SK-N-SH (cell line): ENCODE measurements at regions not wholly inside any gene's neighbourhood (a gene's known extent, or its start where the extent isn't known, plus 50 kb on each side); places are given as distances from the start of the nearest gene placed in this dataset.

Source experiments
- CTCF ChIA-PET: fragments of 300-600, 350-600 bp; formaldehyde crosslinking; extraction: SDS; loops from one replicate; lab custom pipeline; 2021; lab: Yijun Ruan, JAX
- POLR2A ChIA-PET: fragments of 350-600 bp; sonication (Branson Sonifier 250); formaldehyde crosslinking; extraction: SDS; loops from one replicate; lab custom pipeline; 2020; ENCODE audit warnings: antibody characterized with exemption, inconsistent platforms; lab: Yijun Ruan, JAX
- DNase-seq: peaks from one replicate; pipeline ENCODE4 v3.0.0; 2012
- H2AFZ ChIP-seq: fragments of 200-600 bp; sonication (generic); 2 replicates; pipeline ENCODE4 v1.8.1; 2016; ENCODE audit warnings: antibody characterized with exemption, mild to moderate bottlenecking, low read depth
- H3F3A ChIP-seq: fragments of 200-600 bp; sonication (generic); replicated peaks from 2 replicates; pipeline ENCODE3; 2016; ENCODE audit warnings: antibody characterized with exemption, mild to moderate bottlenecking; ENCODE audit not compliant: insufficient read depth
- H3K27ac ChIP-seq, 2 experiments: fragments of 200-500 bp in 1 of 2; fragments of 200-600 bp in 1 of 2; sonication (Bioruptor generic) in 1 of 2; sonication (generic), shearing (Covaris generic) in 1 of 2; 2 replicates each; pipeline versions ENCODE4 v1.5.1 to v1.6.1; 2014 to 2016; ENCODE audit warnings: low read depth in 2 of 2, inconsistent platforms in 1 of 2, low read length in 1 of 2, mild to moderate bottlenecking in 1 of 2, mixed read lengths in 1 of 2
- H3K27me3 ChIP-seq: fragments of 200-600 bp; sonication (generic), shearing (Covaris generic); 2 replicates; pipeline ENCODE4 v1.6.1; 2016; ENCODE audit warnings: mixed run types; ENCODE audit not compliant: insufficient read depth
- H3K36me3 ChIP-seq, 2 experiments: fragments of 200-500 bp in 1 of 2; fragments of 200-600 bp in 1 of 2; sonication (Bioruptor generic) in 1 of 2; sonication (generic) in 1 of 2; replicated peaks in 1 of 2; 2 replicates each; pipeline versions ENCODE3 to v1.5.1; 2014 to 2016; ENCODE audit warnings: low read length in 1 of 2, mild to moderate bottlenecking in 1 of 2; ENCODE audit not compliant: insufficient read depth in 2 of 2, control insufficient read depth in 1 of 2
- H3K4me1 ChIP-seq, 2 experiments: fragments of 200-500 bp in 1 of 2; fragments of 200-600 bp in 1 of 2; sonication (Bioruptor generic) in 1 of 2; sonication (generic), shearing (Covaris generic) in 1 of 2; 2 replicates each; pipeline versions ENCODE4 v1.5.1 to v1.6.1; 2014 to 2016; ENCODE audit warnings: low read depth in 1 of 2, low read length in 1 of 2, mixed run types in 1 of 2; ENCODE audit not compliant: insufficient read depth in 2 of 2, control insufficient read depth in 1 of 2
- H3K4me2 ChIP-seq: fragments of 200-600 bp; sonication (generic), shearing (Covaris generic); 2 replicates; pipeline ENCODE4 v1.6.1; 2017; ENCODE audit warnings: mixed run types
- H3K4me3 ChIP-seq, 2 experiments: fragments of 200-500 bp in 1 of 2; fragments of 200-600 bp in 1 of 2; sonication (Bioruptor generic) in 1 of 2; sonication (generic), shearing (Covaris generic) in 1 of 2; 2 replicates each; pipeline versions ENCODE4 v1.5.1 to v1.8.1; 2014 to 2016; ENCODE audit warnings: low read depth in 2 of 2, inconsistent platforms in 1 of 2, low read length in 1 of 2, mild to moderate bottlenecking in 1 of 2, mixed read lengths in 1 of 2, moderate library complexity in 1 of 2
- H3K79me2 ChIP-seq: fragments of 200-600 bp; sonication (generic); 2 replicates; pipeline ENCODE4 v1.8.1; 2017; ENCODE audit warnings: mild to moderate bottlenecking; ENCODE audit not compliant: insufficient read depth
- H3K9ac ChIP-seq: fragments of 200-600 bp; sonication (generic); 2 replicates; pipeline ENCODE4 v1.6.1; 2017; ENCODE audit warnings: mixed run types
- H3K9me2 ChIP-seq: fragments of 200-600 bp; sonication (generic); 2 replicates; pipeline ENCODE4 v1.6.1; 2017; ENCODE audit warnings: mixed run types
- H3K9me3 ChIP-seq: fragments of 200-600 bp; sonication (generic); 2 replicates; pipeline ENCODE4 v1.6.1; 2017; ENCODE audit warnings: mixed run types, mild to moderate bottlenecking, moderate library complexity
- H4K20me1 ChIP-seq: fragments of 200-600 bp; sonication (generic); 2 replicates; pipeline ENCODE4 v1.6.1; 2017; ENCODE audit warnings: mild to moderate bottlenecking, mixed run types; ENCODE audit not compliant: insufficient read depth
- FOSL2 ChIP-seq: IDR thresholded peaks from 2 replicates; pipeline ENCODE4 v1.4.0; 2012; ENCODE audit warnings: low read depth, mild to moderate bottlenecking, moderate library complexity, borderline replicate concordance
- MXI1 ChIP-seq: IDR thresholded peaks from 2 replicates; pipeline ENCODE4 v1.6.1; 2012; ENCODE audit warnings: mild to moderate bottlenecking, low read depth, low read length, improper control_type of control experiment
- NFIC ChIP-seq: IDR thresholded peaks from 2 replicates; pipeline ENCODE4 v1.4.0; 2012; ENCODE audit warnings: borderline replicate concordance
- NRF1 ChIP-seq: IDR thresholded peaks from 2 replicates; pipeline ENCODE4 v1.6.1; 2012; ENCODE audit warnings: low read depth, mild to moderate bottlenecking, low read length
- RCOR1 ChIP-seq: fragments of 150-350 bp; IDR thresholded peaks from 2 replicates; pipeline ENCODE4 v1.6.1; 2017; ENCODE audit warnings: antibody characterized with exemption, low read length
- RFX5 ChIP-seq: IDR thresholded peaks from 2 replicates; pipeline ENCODE4 v1.6.1; 2012; ENCODE audit warnings: mild to moderate bottlenecking, improper control_type of control experiment, low read length
- RXRA ChIP-seq: IDR thresholded peaks from 2 replicates; pipeline ENCODE4 v1.4.0; 2012; ENCODE audit warnings: low read depth, mild to moderate bottlenecking, borderline replicate concordance
- SIN3A ChIP-seq: IDR thresholded peaks from 2 replicates; pipeline ENCODE4 v1.6.1; 2012; ENCODE audit warnings: low read depth, mild to moderate bottlenecking, low read length, moderate library complexity, borderline replicate concordance
- TEAD4 ChIP-seq: IDR thresholded peaks from 2 replicates; pipeline ENCODE4 v1.4.0; 2012; ENCODE audit warnings: mild to moderate bottlenecking, borderline replicate concordance; ENCODE audit not compliant: insufficient read depth
- WGBS: methylation state at CpG from one replicate; pipeline ENCODE4 v1.1.6; 2017; ENCODE audit warnings: low lambda C conversion rate; 5-methylcytosine and 5-hydroxymethylcytosine counted together
- TF ChIP-seq, protein P1 (sequence below): fragments of 200-600 bp; sonication (generic); IDR thresholded peaks from 2 replicates; pipeline ENCODE4 v1.6.1; 2017; ENCODE audit warnings: antibody characterized with exemption, mild to moderate bottlenecking, moderate library complexity
- TF ChIP-seq, protein P2 (sequence below): fragments of 150-350 bp; IDR thresholded peaks from 2 replicates; pipeline ENCODE4 v1.6.1; 2017; ENCODE audit warnings: antibody characterized with exemption, low read length, low read depth, borderline replicate concordance
- TF ChIP-seq, protein P3 (sequence below): IDR thresholded peaks from 2 replicates; pipeline ENCODE4 v1.4.0; 2012; ENCODE audit warnings: low read depth, borderline replicate concordance

DNA sequence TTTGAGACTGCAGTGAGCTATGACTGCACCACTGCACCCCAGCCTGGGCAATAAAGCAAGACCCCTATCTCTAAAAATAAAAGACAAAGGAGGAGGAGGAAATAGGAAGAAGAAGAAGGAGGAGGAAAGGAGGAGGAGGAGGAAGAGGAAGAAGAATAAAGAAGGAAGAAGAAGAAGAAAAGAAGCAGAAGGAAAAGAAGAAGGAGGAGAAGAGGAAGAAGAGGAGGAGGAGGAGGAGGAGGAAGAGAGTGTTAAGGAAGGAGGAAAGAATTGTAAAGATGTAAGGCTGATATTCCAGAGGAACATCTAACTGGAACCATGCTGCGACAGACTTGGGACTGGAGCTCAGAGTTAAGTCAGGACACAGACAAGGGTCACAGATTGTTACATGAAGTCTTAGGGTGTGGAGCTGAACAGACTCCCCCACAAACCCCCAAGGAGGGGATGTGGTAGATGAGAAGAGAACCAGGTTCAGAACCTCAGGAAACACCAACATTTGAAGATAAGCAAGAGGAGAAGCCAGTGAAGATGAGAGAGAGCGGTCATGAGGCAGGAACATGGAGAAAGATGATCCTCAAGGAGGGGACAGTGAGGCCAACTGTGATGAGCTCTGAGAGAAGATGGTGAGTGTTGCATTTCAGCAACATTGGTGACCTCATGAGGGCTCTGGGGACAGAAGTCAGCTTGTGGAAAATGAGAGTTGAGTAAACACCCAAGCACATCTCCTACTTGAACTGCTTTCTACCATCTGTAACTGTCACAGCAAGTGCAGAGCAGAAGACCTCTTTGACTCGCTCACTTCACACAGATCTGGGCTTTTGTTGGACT is 118.2 kb downstream of the CD164 start:
- DNase-seq = no peak
- H3K9me2 ChIP-seq = 0 out of 2 replicates have a peak, but pooled peaks cover under 1% of the 10 kb centered on the region
- no peaks in the 10 kb centered on the region for H3F3A ChIP-seq
- H3K27me3 ChIP-seq = no peaks in the 10 kb centered on the region
- H3K4me3 ChIP-seq = no peak overlapping the region
- CTCF ChIA-PET = interaction anchor here (0.8 kb wide), 1 partner anchor 28 kb away, joined by 3 read pairs; no protein-coding TSS in a partner anchor
- H3K4me1 ChIP-seq = peaks cover 0 to 4% of the 10 kb centered on the region in 2 experiments; a peak in 1 of 4 replicates
- no peak overlapping the region for H3K4me2 ChIP-seq
- no peaks in the 10 kb centered on the region for H3K79me2 ChIP-seq
- no peak overlapping the region for H3K27ac ChIP-seq
- 85% methylated on average over 3 of the region's 3 CpGs for WGBS
- H3K9ac ChIP-seq = no peak overlapping the region
- TF ChIP-seq, protein P1, sequence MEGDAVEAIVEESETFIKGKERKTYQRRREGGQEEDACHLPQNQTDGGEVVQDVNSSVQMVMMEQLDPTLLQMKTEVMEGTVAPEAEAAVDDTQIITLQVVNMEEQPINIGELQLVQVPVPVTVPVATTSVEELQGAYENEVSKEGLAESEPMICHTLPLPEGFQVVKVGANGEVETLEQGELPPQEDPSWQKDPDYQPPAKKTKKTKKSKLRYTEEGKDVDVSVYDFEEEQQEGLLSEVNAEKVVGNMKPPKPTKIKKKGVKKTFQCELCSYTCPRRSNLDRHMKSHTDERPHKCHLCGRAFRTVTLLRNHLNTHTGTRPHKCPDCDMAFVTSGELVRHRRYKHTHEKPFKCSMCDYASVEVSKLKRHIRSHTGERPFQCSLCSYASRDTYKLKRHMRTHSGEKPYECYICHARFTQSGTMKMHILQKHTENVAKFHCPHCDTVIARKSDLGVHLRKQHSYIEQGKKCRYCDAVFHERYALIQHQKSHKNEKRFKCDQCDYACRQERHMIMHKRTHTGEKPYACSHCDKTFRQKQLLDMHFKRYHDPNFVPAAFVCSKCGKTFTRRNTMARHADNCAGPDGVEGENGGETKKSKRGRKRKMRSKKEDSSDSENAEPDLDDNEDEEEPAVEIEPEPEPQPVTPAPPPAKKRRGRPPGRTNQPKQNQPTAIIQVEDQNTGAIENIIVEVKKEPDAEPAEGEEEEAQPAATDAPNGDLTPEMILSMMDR = no peak
- TF ChIP-seq NRF1 (no peak), FOSL2 (no peak), NFIC (no peak)
- no peaks in the 10 kb centered on the region for H3K9me3 ChIP-seq
- no peaks in the 10 kb centered on the region for H3K36me3 ChIP-seq
- POLR2A ChIA-PET = no interaction called here
- H2AFZ ChIP-seq = no peak overlapping the region
- H4K20me1 ChIP-seq = no peaks in the 10 kb centered on the region

DNA sequence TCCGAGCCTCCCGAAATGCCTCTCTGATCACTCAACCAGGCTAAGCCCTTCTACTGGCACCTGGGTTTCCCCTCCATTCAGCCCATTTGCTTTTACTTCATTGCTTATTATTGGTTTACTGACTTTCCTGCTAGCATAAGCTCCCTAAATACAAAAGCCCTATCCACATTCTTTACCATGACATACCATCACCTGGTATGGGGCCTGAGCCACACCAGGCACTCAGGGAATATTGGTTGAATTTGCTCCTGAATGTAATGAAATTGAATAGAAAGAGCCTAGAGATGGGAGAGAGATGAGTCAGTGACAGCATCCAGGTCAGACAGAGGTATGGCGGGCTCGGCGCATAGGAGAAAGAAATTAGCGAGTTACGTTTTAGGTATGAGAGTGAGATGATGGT is 120.0 kb downstream of the CD164 start:
- no peaks in the 10 kb centered on the region for H3K79me2 ChIP-seq
- CTCF ChIA-PET = interaction anchor here (0.6 kb wide), 1 partner anchor 95 kb away, joined by 3 read pairs; no protein-coding TSS in a partner anchor
- no peak overlapping the region for H3K27ac ChIP-seq
- no peaks in the 10 kb centered on the region for H3K36me3 ChIP-seq
- H3K4me3 ChIP-seq = no peak overlapping the region
- no peak overlapping the region for H2AFZ ChIP-seq
- H3K4me2 ChIP-seq = no peak overlapping the region
- H3K4me1 ChIP-seq = peaks cover 3 to 4% of the 10 kb centered on the region in 2 experiments; a peak in 2 of 4 replicates
- no peaks in the 10 kb centered on the region for H3K27me3 ChIP-seq
- peaks cover 2% of the 10 kb centered on the region for H3F3A ChIP-seq
- POLR2A ChIA-PET = no interaction called here
- DNase-seq = no peak
- no peaks in the 10 kb centered on the region for H3K9me3 ChIP-seq
- H3K9ac ChIP-seq = no peak overlapping the region
- WGBS = 89% methylated on average over 7 of the region's 7 CpGs
- TF ChIP-seq, protein P2, sequence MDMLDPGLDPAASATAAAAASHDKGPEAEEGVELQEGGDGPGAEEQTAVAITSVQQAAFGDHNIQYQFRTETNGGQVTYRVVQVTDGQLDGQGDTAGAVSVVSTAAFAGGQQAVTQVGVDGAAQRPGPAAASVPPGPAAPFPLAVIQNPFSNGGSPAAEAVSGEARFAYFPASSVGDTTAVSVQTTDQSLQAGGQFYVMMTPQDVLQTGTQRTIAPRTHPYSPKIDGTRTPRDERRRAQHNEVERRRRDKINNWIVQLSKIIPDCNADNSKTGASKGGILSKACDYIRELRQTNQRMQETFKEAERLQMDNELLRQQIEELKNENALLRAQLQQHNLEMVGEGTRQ = no peak
- TF ChIP-seq RFX5 (no peak), TEAD4 (no peak), SIN3A (no peak), RCOR1 (no peak), MXI1 (no peak), NRF1 (no peak), RXRA (no peak)
- TF ChIP-seq, protein P3, sequence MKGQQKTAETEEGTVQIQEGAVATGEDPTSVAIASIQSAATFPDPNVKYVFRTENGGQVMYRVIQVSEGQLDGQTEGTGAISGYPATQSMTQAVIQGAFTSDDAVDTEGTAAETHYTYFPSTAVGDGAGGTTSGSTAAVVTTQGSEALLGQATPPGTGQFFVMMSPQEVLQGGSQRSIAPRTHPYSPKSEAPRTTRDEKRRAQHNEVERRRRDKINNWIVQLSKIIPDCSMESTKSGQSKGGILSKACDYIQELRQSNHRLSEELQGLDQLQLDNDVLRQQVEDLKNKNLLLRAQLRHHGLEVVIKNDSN = no peak
- TF ChIP-seq, all 33 proteins: peak for 0
- H4K20me1 ChIP-seq = no peaks in the 10 kb centered on the region
- H3K9me2 ChIP-seq = 0 out of 2 replicates have a peak, but pooled peaks cover 3% of the 10 kb centered on the region
